Jurkat, Clone E6-1 (cell line): ENCODE measurements at regions not wholly inside any gene's neighbourhood (a gene's known extent, or its start where the extent isn't known, plus 50 kb on each side); places are given as distances from the start of the nearest gene placed in this dataset.
"Not testable (repeated sequence)": the region's sequence is repeated elsewhere in the genome, so short reads cannot be mapped to it uniquely, and the experiment has no call there.

ENCODE experiments used
- DNase-seq: peaks from one replicate; pipeline ENCODE4 v3.0.0-alpha.2; 2011; ENCODE audit warnings: low read depth, low spot score
- H3K4me3 ChIP-seq: 2 replicates; pipeline ENCODE4 v1.5.1; 2011; ENCODE audit warnings: mild to moderate bottlenecking, low read length, control low read depth, moderate library complexity

- peak overlapping the region; percentile 50 for H3K4me3 ChIP-seq
- DNase-seq, result peak; percentile 37
Observed at GRCh38 chr15:31215490-31216214, 111.0 kb upstream of the KLF13 start.

- peak; percentile 68 for DNase-seq
- H3K4me3 ChIP-seq, result peak overlapping the region; percentile 50
Observed at GRCh38 chr15:31216215-31216911, 110.3 kb upstream of the KLF13 start.

GRCh38 chr15:31217067-31217466 is 109.6 kb upstream of the KLF13 start:
- DNase-seq, result no peak
- H3K4me3 ChIP-seq, result no peak overlapping the region

GRCh38 chr15:31217566-31218270 is 108.9 kb upstream of the KLF13 start:
- no peak overlapping the region for H3K4me3 ChIP-seq
- no peak for DNase-seq

DNA sequence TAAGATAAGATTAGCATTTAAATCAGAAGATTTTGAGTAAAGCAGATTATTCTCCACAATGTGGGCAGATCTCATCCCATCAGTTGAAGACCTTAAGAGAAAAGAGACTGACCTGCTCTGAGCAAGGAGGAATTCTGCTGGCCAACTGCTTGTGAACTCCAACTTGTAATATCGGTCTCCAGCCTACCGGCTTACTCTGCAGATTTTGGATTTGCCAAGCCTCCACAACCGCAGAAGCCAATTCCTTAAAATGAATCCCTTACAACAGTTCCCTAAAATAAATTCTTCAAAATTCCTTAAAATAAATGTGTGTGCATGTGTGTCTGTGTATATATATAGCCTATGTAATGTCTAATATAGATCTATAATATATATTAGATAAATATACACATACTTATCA is 107.4 kb upstream of the KLF13 start:
- DNase-seq, result no peak
- H3K4me3 ChIP-seq, result no peak overlapping the region

DNA sequence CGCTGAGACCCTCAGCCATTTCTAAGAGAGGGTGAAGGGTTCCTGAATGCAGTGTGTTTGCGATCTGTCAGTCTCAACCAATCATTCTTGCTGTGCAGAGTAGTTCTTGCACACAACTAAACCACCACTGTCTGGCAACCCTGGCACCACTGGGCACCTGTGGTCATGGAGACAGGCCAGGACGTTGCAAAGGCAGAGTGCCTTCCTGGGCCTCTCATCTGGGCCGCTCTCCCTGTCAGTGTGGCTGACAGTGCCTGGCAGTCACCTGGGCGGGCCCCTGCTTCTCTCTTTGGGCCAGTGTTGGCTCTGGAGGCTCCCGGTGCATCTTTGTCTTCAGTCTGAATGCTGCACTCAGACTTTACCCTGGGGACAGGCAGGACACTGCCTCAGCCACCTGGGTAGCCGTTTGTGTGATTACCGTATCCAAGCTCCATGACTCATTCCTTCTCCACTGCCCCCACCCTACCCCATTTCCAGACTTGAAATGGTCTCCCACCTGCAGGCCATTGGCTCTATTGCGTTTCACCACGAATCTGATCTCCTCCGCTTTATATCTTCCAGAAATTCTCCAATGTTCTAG is 104.6 kb upstream of the KLF13 start:
- DNase-seq, result no peak
- no peak overlapping the region for H3K4me3 ChIP-seq

DNA sequence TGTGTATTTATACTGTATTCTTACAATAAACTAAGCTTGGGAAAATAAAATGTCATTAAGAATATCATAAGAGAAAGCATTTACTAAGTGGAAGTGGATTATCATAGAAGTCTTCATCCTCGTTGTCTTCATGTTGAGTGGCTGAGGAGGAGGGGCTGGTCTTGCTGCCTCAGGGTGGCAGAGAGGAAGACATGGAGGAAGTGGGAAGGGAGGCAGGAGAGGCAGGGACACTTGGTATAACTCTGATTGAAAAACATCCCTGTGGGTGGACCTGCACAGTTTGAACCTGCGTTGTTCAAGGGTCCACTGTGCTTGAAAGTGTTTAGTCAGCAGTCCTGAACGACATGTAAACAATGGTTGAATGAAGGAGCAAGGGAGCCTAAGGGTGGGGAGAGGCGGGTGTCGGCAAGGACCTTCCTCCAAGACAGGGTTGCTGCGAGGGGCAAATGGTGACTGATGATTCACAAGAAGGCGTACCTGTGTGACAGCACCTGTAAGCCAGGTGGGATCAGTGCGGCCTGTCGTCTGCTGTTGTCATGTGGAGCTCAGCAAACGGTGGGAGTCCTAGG is 103.8 kb upstream of the KLF13 start:
- no peak overlapping the region for H3K4me3 ChIP-seq
- no peak for DNase-seq

GRCh38 chr15:31223478-31224350 is 102.9 kb upstream of the KLF13 start:
- no peak overlapping the region for H3K4me3 ChIP-seq
- no peak for DNase-seq

DNA sequence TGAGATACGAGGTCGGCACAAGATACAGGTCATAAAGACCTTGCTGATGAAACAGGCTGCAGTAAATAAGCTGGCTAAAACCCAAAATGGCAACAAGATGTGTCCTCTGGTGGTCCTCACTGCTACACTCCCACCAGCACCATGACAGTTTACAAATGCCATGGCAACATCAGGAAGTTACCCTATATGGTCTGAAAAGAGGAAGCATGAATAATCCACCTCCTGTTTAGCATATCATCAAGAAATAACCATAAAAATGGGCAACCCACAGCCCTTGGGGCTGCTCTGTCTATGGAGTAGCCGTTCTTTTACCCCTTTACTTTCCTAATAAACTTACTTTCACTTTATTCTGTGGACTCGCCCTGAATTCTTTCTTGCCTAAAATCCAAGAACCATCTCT is 102.0 kb upstream of the KLF13 start:
- not testable (repeated sequence) for H3K4me3 ChIP-seq, DNase-seq

DNA sequence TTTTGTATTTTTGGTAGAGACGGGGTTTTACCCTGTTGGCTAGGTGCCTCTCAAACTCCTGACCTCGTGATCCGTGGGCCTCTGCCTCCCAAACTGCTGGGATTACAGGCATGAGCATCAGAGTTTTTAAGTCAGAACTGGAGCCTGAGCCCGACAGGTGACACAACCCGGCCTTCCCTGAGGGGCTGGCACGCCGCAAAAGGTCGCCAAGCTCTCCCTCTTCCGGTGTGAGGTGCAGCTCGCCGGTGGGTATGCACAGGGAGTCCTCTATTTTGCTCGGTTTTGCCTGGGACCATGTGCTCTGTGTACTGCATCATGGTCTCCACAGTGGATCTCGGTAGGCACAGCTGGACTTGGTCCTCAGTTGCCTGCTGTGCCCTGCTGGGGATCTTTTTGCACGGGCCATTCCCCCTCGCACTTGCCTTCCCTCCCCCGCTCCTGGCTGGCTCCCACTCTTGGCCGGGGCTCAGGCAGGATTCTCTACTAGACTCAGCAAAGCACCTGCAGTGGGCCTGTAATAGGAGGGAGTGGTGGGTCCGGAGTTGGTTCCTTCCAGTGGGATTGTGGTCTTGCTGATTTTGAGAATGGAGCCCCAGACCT is 101.2 kb upstream of the KLF13 start:
- no peak overlapping the region for H3K4me3 ChIP-seq
- no peak for DNase-seq

GRCh38 chr15:31226021-31226420 is 100.6 kb upstream of the KLF13 start:
- no peak for DNase-seq

DNA sequence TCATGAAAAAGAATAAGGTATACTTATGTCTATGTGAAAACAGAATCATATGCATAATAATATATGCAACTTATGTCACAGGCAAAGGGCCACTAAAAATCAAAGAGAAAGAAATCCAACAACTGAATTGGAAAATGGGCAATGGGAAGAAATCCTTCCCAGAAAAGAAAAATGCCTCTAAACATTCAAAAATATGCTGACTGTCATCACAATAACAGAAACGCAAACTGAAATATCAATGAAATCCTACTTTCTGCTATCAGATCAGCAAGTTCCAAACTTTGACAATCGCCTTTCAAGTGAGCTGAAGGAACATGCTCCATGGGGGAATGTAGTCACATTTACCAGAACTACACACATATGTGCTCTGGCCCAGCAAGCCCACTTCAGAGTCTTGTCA is 99.4 kb upstream of the KLF13 start:
- no peak overlapping the region for H3K4me3 ChIP-seq
- DNase-seq, result no peak

More at GRCh38 chr15:31226021-31226420, 100.6 kb upstream of the KLF13 start:
- no peak overlapping the region for H3K4me3 ChIP-seq

DNA sequence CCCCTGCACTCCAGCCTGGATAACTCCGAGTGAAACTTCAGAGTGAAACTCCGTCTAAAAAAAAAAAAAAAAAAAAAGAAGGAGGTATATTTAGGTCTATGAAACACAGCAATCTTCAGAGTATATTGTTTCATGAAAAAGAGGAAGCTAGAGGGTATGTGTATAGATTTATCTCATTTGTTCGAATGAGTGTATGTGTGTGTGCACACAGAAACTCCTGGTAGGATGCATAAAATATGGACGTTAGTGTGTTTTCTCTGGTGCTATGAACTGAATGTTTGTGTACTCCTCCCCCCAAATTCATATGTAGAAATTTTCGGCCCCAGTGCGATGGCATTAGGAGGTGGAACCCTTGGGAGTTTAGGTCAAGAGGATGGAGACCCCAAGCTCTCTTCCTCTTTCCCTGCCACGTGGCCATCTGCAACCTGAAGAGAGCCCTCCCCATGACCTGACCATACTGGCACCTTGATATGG is 98.6 kb upstream of the KLF13 start:
- no peak overlapping the region for H3K4me3 ChIP-seq
- no peak for DNase-seq

DNA sequence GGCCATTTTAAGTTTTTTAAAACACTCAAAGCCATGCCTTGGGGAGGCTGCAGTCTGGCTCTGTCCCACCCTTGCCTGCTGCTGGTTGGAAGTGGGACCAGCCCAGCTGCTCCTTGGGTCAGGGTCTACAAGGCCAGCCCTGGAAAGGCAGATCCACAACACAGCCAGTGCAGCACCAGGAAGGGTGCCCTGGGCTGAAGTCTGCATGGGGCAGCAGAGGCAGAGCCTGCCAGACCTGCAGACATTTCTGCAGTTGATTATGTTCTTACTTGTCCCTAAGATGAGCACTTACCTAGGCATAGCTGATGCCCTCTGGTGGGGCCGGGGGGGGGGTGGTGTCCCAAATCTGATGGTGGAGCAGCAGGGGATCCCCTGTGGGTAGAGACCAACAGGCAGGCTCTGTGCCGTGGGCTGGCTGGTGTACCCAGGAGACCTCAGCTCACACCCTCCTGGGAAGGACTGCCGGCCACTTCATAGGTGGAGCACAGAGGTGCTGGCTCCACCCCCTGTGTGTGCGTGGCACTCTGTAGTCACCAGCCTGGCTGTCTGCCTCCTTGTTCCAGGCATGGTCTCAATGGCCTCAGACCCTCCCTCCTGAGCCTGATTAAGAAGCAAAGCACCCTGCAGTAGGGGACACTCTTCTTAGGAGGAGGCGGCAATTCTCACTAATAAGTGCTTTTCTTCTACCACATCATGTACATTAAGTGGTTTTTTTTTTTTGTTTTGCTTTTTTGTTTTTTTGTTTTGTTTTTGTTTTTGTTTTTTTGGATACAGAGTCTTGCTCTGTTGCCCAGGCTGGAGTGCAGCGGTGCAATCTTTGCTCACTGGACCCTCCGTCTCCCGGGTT is 97.4 kb upstream of the KLF13 start:
- no peak for DNase-seq
- H3K4me3 ChIP-seq, result no peak overlapping the region

GRCh38 chr15:31230630-31231485 is 95.8 kb upstream of the KLF13 start:
- no peak overlapping the region for H3K4me3 ChIP-seq
- no peak for DNase-seq

GRCh38 chr15:31234815-31235214 is 91.8 kb upstream of the KLF13 start:
- H3K4me3 ChIP-seq, result no peak overlapping the region
- DNase-seq, result no peak
